ENCODE measurements at regions not wholly inside any gene's neighbourhood (a gene's known extent, or its start where the extent isn't known, plus 50 kb on each side); places are given as distances from the start of the nearest gene placed in this dataset.

- peaks cover 5% of the 10 kb centered on the region for H3K36me3 Mint-ChIP-seq (ENCODE audit: low read depth)
- no peak overlapping the region for H3K27ac Mint-ChIP-seq (ENCODE audit: unreplicated experiment)
- peaks cover 2% of the 10 kb centered on the region for H3K27me3 Mint-ChIP-seq (ENCODE audit: low read depth)
- TF ChIP-seq CTCF (IDR thresholded peaks at IDR 0.05), result no peak
- no peak overlapping the region for H3K4me3 Mint-ChIP-seq (ENCODE audit: unreplicated experiment)
- H3K9me3 Mint-ChIP-seq (ENCODE audit: low read depth), result no peaks in the 10 kb centered on the region
- DNase-seq (ENCODE audit: low spot score), result no peak
- H3K4me1 Mint-ChIP-seq (ENCODE audit: low read depth), result peaks cover 11% of the 10 kb centered on the region
These were observed 124.2 kb upstream of the SMURF2 start for GRCh38 chr17:64786337-64786736.

- Mint-ChIP-seq H3K36me3 (ENCODE audit: low read depth) (peaks cover 5% of the 10 kb centered on the region), H3K4me3 (ENCODE audit: unreplicated experiment) (no peak overlapping the region), H3K27me3 (ENCODE audit: low read depth) (peaks cover 3% of the 10 kb centered on the region), H3K4me1 (ENCODE audit: low read depth) (peaks cover 16% of the 10 kb centered on the region), H3K9me3 (ENCODE audit: low read depth) (no peaks in the 10 kb centered on the region), H3K27ac (ENCODE audit: unreplicated experiment) (no peak overlapping the region)
- no peak for TF ChIP-seq CTCF (IDR thresholded peaks at IDR 0.05)
- no peak for DNase-seq (ENCODE audit: low spot score)
These were observed 122.9 kb upstream of the SMURF2 start for GRCh38 chr17:64785011-64785421.

GRCh38 chr17:64784353-64785010, 122.4 kb upstream of the SMURF2 start:
- Mint-ChIP-seq H3K27me3 (ENCODE audit: low read depth) (peaks cover 7% of the 10 kb centered on the region), H3K4me1 (ENCODE audit: low read depth) (peaks cover 20% of the 10 kb centered on the region), H3K4me3 (ENCODE audit: unreplicated experiment) (no peak overlapping the region), H3K9me3 (ENCODE audit: low read depth) (no peaks in the 10 kb centered on the region), H3K36me3 (ENCODE audit: low read depth) (peaks cover 5% of the 10 kb centered on the region), H3K27ac (ENCODE audit: unreplicated experiment) (no peak overlapping the region)
- peak; percentile 43 for DNase-seq (ENCODE audit: low spot score)
- no peak for TF ChIP-seq CTCF (IDR thresholded peaks at IDR 0.05)

GRCh38 chr17:64783556-64784352, 121.6 kb upstream of the SMURF2 start:
- no peak for DNase-seq (ENCODE audit: low spot score)
- Mint-ChIP-seq H3K27ac (ENCODE audit: unreplicated experiment) (no peak overlapping the region), H3K4me1 (ENCODE audit: low read depth) (peaks cover 23% of the 10 kb centered on the region), H3K9me3 (ENCODE audit: low read depth) (no peaks in the 10 kb centered on the region), H3K4me3 (ENCODE audit: unreplicated experiment) (no peak overlapping the region), H3K27me3 (ENCODE audit: low read depth) (peaks cover 9% of the 10 kb centered on the region), H3K36me3 (ENCODE audit: low read depth) (peaks cover 5% of the 10 kb centered on the region)
- TF ChIP-seq CTCF (IDR thresholded peaks at IDR 0.05), result no peak

- no peak overlapping the region for H3K4me3 Mint-ChIP-seq (ENCODE audit: unreplicated experiment)
- no peak for DNase-seq (ENCODE audit: low spot score)
- no peak for TF ChIP-seq CTCF (IDR thresholded peaks at IDR 0.05)
- H3K4me1 Mint-ChIP-seq (ENCODE audit: low read depth), result peaks cover 23% of the 10 kb centered on the region
- peaks cover 5% of the 10 kb centered on the region for H3K36me3 Mint-ChIP-seq (ENCODE audit: low read depth)
- H3K27ac Mint-ChIP-seq (ENCODE audit: unreplicated experiment), result no peak overlapping the region
- H3K27me3 Mint-ChIP-seq (ENCODE audit: low read depth), result peaks cover 9% of the 10 kb centered on the region
- no peaks in the 10 kb centered on the region for H3K9me3 Mint-ChIP-seq (ENCODE audit: low read depth)
These were observed 120.9 kb upstream of the SMURF2 start for GRCh38 chr17:64783031-64783461.
